ENCODE measurements at regions not wholly inside any gene's neighbourhood (a gene's known extent, or its start where the extent isn't known, plus 50 kb on each side); places are given as distances from the start of the nearest gene placed in this dataset.
A peak's percentile ranks its signal among the peaks of the same experiment; 100 is the strongest.
"Not testable (repeated sequence)": the region's sequence is repeated elsewhere in the genome, so short reads cannot be mapped to it uniquely, and the experiment has no call there.

- no peak for DNase-seq
Measured at GRCh38 chr1:38746941-38747600, 112.5 kb downstream of the RRAGC start.

- DNase-seq: no peak
Measured at GRCh38 chr1:38746402-38746935, 113.1 kb downstream of the RRAGC start.

GRCh38 chr1:38745476-38746401, 113.8 kb downstream of the RRAGC start:
- DNase-seq: peak; percentile 2

- no peak for DNase-seq
Measured at GRCh38 chr1:38744452-38745350, 114.9 kb downstream of the RRAGC start.

- no peak for DNase-seq
Measured at GRCh38 chr1:38743184-38743583, 116.4 kb downstream of the RRAGC start.

- no peak for DNase-seq
Measured at GRCh38 chr1:38741341-38741740, 118.2 kb downstream of the RRAGC start.

- DNase-seq: no peak
Measured at GRCh38 chr1:38740487-38740886, 119.1 kb downstream of the RRAGC start.

- no peak for DNase-seq
Measured at GRCh38 chr1:38738207-38738606, 121.4 kb downstream of the RRAGC start.

- DNase-seq: no peak
Measured at GRCh38 chr1:38736399-38736798, 123.2 kb downstream of the RRAGC start.

GRCh38 chr1:38735651-38736161, 123.9 kb downstream of the RRAGC start:
- DNase-seq: no peak

GRCh38 chr1:38733761-38734160, 125.8 kb downstream of the RRAGC start:
- DNase-seq: no peak

GRCh38 chr1:38730511-38731397, 128.8 kb downstream of the RRAGC start:
- no peak for DNase-seq

- DNase-seq: no peak
Measured at GRCh38 chr1:38728585-38728908, 131.0 kb downstream of the RRAGC start.

GRCh38 chr1:38727684-38728584, 131.6 kb downstream of the RRAGC start:
- no peak for DNase-seq

- DNase-seq: not testable (repeated sequence)
Measured at GRCh38 chr1:38725321-38725961, 134.1 kb downstream of the RRAGC start.

- DNase-seq: no peak
Measured at GRCh38 chr1:38724160-38725131, 135.1 kb downstream of the RRAGC start.

GRCh38 chr1:38721816-38722215, 137.8 kb downstream of the RRAGC start:
- no peak for DNase-seq

GRCh38 chr1:38719880-38720279, 139.7 kb downstream of the RRAGC start:
- DNase-seq: no peak

GRCh38 chr1:38718031-38718430, 141.5 kb downstream of the RRAGC start:
- DNase-seq: no peak
